SHP77 treated with DMSO at 0.1 percent for 48 hours (cell line): ENCODE measurements at regions not wholly inside any gene's neighbourhood (a gene's known extent, or its start where the extent isn't known, plus 50 kb on each side); places are given as distances from the start of the nearest gene placed in this dataset.

ENCODE experiments used
- DNase-seq: peaks from one replicate; lab custom pipeline; 2025; lab: John Stamatoyannopoulos, UW

- no peak for DNase-seq
Observed at GRCh38 chr10:47190802-47191450, 109.1 kb upstream of the GDF10 start.

- DNase-seq: no peak
Observed at GRCh38 chr10:47192273-47192672, 107.7 kb upstream of the GDF10 start.

GRCh38 chr10:47193666-47194065 lies 106.3 kb upstream of the GDF10 start:
- no peak for DNase-seq

GRCh38 chr10:47195274-47195885 lies 104.6 kb upstream of the GDF10 start:
- no peak for DNase-seq

- DNase-seq: no peak
Observed at GRCh38 chr10:47196691-47197090, 103.3 kb upstream of the GDF10 start.

GRCh38 chr10:47198221-47198620 lies 101.8 kb upstream of the GDF10 start:
- DNase-seq: no peak

- no peak for DNase-seq
Observed at GRCh38 chr10:47205192-47205591, 94.8 kb upstream of the GDF10 start.

GRCh38 chr10:47206449-47207280 lies 93.3 kb upstream of the GDF10 start:
- no peak for DNase-seq

- DNase-seq: no peak
Observed at GRCh38 chr10:47207281-47207615, 92.7 kb upstream of the GDF10 start.

- no peak for DNase-seq
Observed at GRCh38 chr10:47207894-47208469, 92.0 kb upstream of the GDF10 start.

GRCh38 chr10:47209466-47209865 lies 90.5 kb upstream of the GDF10 start:
- DNase-seq: no peak

GRCh38 chr10:47214520-47214919 lies 85.5 kb upstream of the GDF10 start:
- no peak for DNase-seq

GRCh38 chr10:47217113-47217512 lies 82.9 kb upstream of the GDF10 start:
- DNase-seq: no peak

GRCh38 chr10:47218803-47219202 lies 81.2 kb upstream of the GDF10 start:
- DNase-seq: no peak

- DNase-seq: no peak
Observed at GRCh38 chr10:47222461-47222860, 77.5 kb upstream of the GDF10 start.

GRCh38 chr10:47223236-47223635 lies 76.8 kb upstream of the GDF10 start:
- DNase-seq: no peak

GRCh38 chr10:47224546-47225218 lies 75.3 kb upstream of the GDF10 start:
- DNase-seq: no peak

GRCh38 chr10:47225219-47225927 lies 74.6 kb upstream of the GDF10 start:
- DNase-seq: no peak

GRCh38 chr10:47225928-47226645 lies 73.9 kb upstream of the GDF10 start:
- DNase-seq: no peak

- DNase-seq: no peak
Observed at GRCh38 chr10:47230482-47230881, 69.5 kb upstream of the GDF10 start.

GRCh38 chr10:47230957-47231356 lies 69.0 kb upstream of the GDF10 start:
- DNase-seq: no peak
